Activated CD8-positive, alpha-beta T cell treated with anti-CD3 and anti-CD28 coated beads for 36 hours (primary cell): ENCODE measurements at regions not wholly inside any gene's neighbourhood (a gene's known extent, or its start where the extent isn't known, plus 50 kb on each side); places are given as distances from the start of the nearest gene placed in this dataset.

Experiments used
- ATAC-seq: fragments of 200-7000 bp; cut with Tn5 transposase; one replicate; pipeline ENCODE4 v1.10.0; 2021; ENCODE audit warnings: mild to moderate bottlenecking, moderate library complexity
- CTCF ChIA-PET: fragments of 350-600 bp; sonication (Branson Sonifier 250); formaldehyde crosslinking; loops from one replicate; lab custom pipeline; 2021; ENCODE audit warnings: antibody characterized with exemption; lab: Charles Lee
- POLR2A ChIA-PET: fragments of 350-600 bp; sonication (Branson Sonifier 250); formaldehyde crosslinking; loops from one replicate; lab custom pipeline; 2021; ENCODE audit warnings: antibody characterized with exemption; lab: Charles Lee
- DNase-seq: peaks from one replicate; pipeline ENCODE4 v3.0.0-alpha.2; 2020
- H3K27ac Mint-ChIP-seq: one replicate; pipeline ENCODE4 v1.8.0; 2021; ENCODE audit warnings: mild to moderate bottlenecking, mixed read lengths
- H3K27me3 Mint-ChIP-seq: one replicate; pipeline ENCODE4 v1.8.0; 2021; ENCODE audit warnings: mixed read lengths
- H3K36me3 Mint-ChIP-seq: one replicate; pipeline ENCODE4 v1.8.0; 2021; ENCODE audit warnings: low read depth, mixed read lengths
- H3K4me1 Mint-ChIP-seq: one replicate; pipeline ENCODE4 v1.8.0; 2021; ENCODE audit warnings: low read depth, mixed read lengths
- H3K4me3 Mint-ChIP-seq: one replicate; pipeline ENCODE4 v1.8.0; 2021; ENCODE audit warnings: mild to moderate bottlenecking, moderate library complexity, mixed read lengths
- H3K9me3 Mint-ChIP-seq: one replicate; pipeline ENCODE4 v1.8.0; 2021; ENCODE audit warnings: mixed read lengths
- CTCF ChIP-seq: fragments of 200-600 bp; IDR thresholded peaks from one replicate; pipeline ENCODE4 v1.8.0; 2022; ENCODE audit warnings: antibody characterized with exemption, mild to moderate bottlenecking
- intact Hi-C: fragments of 100-400 bp; cut with micrococcal nuclease; formaldehyde crosslinking; loops from one replicate; pipeline ENCODE4 v1.10.0; 2022

DNA sequence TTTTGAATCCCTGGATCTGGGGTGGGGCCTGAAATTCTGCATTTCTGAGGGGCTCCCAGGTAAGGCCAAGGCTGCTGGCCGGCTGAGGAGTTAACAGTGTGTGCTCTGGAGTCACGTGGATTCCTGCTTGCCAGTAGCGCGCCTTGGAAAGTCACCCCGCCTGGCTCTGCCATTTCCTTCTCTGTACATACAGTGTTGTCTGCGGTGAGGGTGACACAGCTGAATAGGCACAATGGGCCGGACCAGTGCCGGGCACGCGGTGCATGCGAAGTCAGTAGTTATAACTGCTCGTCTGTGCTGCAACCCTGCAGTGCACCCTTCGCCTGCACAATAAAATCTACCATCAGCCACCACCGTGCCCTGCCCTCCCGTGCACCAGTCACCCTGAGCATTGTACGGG lies 68.0 kb upstream of the EEPD1 start:
- POLR2A ChIA-PET: no interaction called here
- no peak for ATAC-seq

GRCh38 chr7:36086571-36086970 lies 66.5 kb upstream of the EEPD1 start:
- H3K4me3 Mint-ChIP-seq: no peak overlapping the region
- TF ChIP-seq CTCF: no peak
- H3K36me3 Mint-ChIP-seq: no peaks in the 10 kb centered on the region
- H3K9me3 Mint-ChIP-seq: peaks cover 2% of the 10 kb centered on the region
- CTCF ChIA-PET: no interaction called here
- DNase-seq (no peak), ATAC-seq (no peak)
- POLR2A ChIA-PET: no interaction called here
- H3K27me3 Mint-ChIP-seq: no peaks in the 10 kb centered on the region
- no peaks in the 10 kb centered on the region for H3K4me1 Mint-ChIP-seq
- H3K27ac Mint-ChIP-seq: no peak overlapping the region
- intact Hi-C loops: no loop called here

More for the DNA sequence above, 68.0 kb upstream of the EEPD1 start:
- CTCF ChIA-PET: no interaction called here
- intact Hi-C loops: no loop called here
- H3K4me1 Mint-ChIP-seq: no peaks in the 10 kb centered on the region
- no peak for DNase-seq
- no peaks in the 10 kb centered on the region for H3K36me3 Mint-ChIP-seq
- no peak overlapping the region for H3K4me3 Mint-ChIP-seq
- H3K27me3 Mint-ChIP-seq: no peaks in the 10 kb centered on the region
- no peak for TF ChIP-seq CTCF
- no peak overlapping the region for H3K27ac Mint-ChIP-seq
- H3K9me3 Mint-ChIP-seq: peaks cover 2% of the 10 kb centered on the region

- no peak for DNase-seq
- H3K4me1 Mint-ChIP-seq: no peaks in the 10 kb centered on the region
- POLR2A ChIA-PET: no interaction called here
- no peak overlapping the region for H3K4me3 Mint-ChIP-seq
- H3K27ac Mint-ChIP-seq: no peak overlapping the region
- CTCF ChIA-PET: no interaction called here
- intact Hi-C loops: no loop called here
- no peaks in the 10 kb centered on the region for H3K36me3 Mint-ChIP-seq
- TF ChIP-seq CTCF: no peak
- no peaks in the 10 kb centered on the region for H3K27me3 Mint-ChIP-seq
- ATAC-seq: no peak
- peaks cover 2% of the 10 kb centered on the region for H3K9me3 Mint-ChIP-seq
These were observed 64.5 kb upstream of the EEPD1 start for GRCh38 chr7:36088553-36088952.

DNA sequence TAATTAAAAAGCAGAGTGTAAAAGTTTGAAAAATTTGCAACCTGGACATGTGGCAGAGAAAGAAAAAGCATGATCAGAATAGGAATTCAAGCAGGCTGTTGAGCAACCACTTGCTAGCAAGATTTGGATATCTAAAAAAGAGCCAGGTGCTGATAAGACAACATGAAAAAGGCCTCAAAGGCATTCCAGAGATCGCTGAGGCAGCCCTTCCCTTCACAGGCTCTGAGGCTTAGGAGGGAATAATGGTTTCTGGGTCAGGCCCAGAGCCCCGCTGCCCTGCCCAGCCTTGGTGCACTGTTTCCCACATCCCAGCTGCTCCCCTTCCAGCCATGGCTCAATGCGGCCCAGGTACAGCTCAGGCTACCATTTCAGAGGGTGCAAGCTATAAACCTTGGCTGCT lies 64.1 kb upstream of the EEPD1 start:
- H3K36me3 Mint-ChIP-seq: no peaks in the 10 kb centered on the region
- POLR2A ChIA-PET: no interaction called here
- no peak for TF ChIP-seq CTCF
- H3K9me3 Mint-ChIP-seq: peaks cover 2% of the 10 kb centered on the region
- intact Hi-C loops: no loop called here
- ATAC-seq: no peak
- CTCF ChIA-PET: no interaction called here
- no peaks in the 10 kb centered on the region for H3K4me1 Mint-ChIP-seq
- H3K27ac Mint-ChIP-seq: no peak overlapping the region
- no peaks in the 10 kb centered on the region for H3K27me3 Mint-ChIP-seq
- DNase-seq: no peak
- H3K4me3 Mint-ChIP-seq: no peak overlapping the region

DNA sequence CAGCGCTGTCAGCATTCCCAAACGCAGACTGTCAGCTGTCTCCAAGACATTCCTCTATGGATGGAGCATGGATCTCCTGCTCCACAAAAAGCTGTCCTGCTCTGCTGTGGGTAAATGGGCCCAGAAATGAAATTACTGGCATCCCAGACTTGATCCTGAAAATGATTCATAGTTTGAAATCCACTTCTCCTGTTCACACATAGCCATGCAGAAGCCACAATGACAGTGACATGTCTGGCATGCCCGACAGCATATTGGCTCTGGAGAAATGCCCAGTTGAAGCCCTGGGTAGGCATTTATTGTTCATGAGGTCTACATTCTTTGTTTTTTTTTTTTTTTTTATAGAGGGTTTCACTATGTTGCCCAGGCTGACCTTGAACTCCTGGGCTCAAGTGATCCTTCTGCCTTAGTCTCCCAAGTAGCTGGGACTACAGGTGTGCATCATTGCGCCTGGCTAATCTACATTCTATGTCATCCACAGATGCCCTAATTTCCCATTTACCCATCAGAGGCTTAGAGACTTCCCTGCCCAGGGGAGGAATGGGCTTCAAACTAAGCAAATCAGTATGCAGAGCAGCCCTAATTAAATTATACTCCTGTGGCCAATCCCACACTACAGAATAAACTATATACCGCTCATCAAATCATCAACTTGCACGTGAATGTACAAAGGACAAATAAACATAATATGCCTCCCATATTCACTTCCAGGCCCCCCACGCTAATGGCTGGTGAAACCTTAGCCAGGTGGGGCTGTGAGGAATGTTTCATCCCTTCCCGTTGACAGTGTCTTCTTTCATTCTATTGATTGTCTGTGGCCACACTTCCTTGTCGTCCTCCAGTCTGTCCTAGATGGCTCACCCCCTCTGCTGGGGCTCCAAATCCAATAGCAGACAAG lies 61.8 kb upstream of the EEPD1 start:
- Mint-ChIP-seq H3K27ac (no peak overlapping the region), H3K27me3 (no peaks in the 10 kb centered on the region), H3K4me1 (no peaks in the 10 kb centered on the region), H3K9me3 (peaks cover 2% of the 10 kb centered on the region), H3K4me3 (no peak overlapping the region), H3K36me3 (no peaks in the 10 kb centered on the region)
- ChIA-PET CTCF (no interaction called here), POLR2A (no interaction called here)
- TF ChIP-seq CTCF: no peak
- intact Hi-C loops: no loop called here
- DNase-seq (no peak), ATAC-seq (no peak)
